NCI-H460 (cell line): ENCODE measurements at regions not wholly inside any gene's neighbourhood (a gene's known extent, or its start where the extent isn't known, plus 50 kb on each side); places are given as distances from the start of the nearest gene placed in this dataset.
A peak's percentile ranks its signal among the peaks of the same experiment; 100 is the strongest.

Source experiments
- DNase-seq: peaks from one replicate; pipeline ENCODE4 v3.0.0-alpha.2; 2016; ENCODE audit warnings: low read depth; ENCODE audit errors: extremely low read depth

DNA sequence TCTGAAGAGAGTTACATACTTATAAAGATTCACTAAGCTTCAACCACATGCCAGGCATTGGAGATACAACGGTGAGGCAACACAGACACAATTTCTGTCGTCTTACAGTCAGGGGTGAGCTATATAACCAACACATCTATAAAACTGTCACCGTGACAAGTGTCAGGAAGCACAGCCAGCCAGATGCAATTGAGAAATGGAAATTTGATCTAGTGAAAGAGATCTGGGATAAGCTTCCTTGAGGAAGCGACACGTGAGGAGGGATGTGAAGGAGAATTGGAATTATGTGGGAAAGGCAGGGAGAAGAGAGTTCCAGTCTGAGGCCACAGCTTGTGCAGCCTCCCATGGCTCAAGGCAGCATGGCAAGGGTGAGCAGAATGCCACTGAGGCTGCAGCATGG lies 50.9 kb upstream of the ZNF354B start:
- no peak for DNase-seq

DNA sequence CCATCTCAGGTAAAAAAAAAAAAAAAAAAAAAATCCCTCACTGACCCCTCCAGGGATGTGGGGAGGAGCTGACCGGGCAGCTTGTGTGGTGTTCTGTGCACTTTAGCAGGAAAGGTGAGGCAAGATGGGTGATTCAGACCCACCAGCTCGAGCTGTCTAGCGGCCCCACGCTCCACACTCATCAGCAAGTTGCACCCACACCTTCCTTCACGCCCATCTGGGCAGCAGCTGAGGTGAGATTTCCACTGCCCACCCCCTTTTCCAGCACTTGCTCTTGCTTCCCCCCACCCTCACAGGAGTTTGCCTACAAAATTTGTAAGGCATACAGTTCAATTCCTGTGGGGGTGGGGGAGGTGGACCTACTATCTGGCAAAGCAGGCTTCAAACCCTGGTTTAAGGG lies 58.7 kb upstream of the ZNF354B start:
- DNase-seq = no peak

DNA sequence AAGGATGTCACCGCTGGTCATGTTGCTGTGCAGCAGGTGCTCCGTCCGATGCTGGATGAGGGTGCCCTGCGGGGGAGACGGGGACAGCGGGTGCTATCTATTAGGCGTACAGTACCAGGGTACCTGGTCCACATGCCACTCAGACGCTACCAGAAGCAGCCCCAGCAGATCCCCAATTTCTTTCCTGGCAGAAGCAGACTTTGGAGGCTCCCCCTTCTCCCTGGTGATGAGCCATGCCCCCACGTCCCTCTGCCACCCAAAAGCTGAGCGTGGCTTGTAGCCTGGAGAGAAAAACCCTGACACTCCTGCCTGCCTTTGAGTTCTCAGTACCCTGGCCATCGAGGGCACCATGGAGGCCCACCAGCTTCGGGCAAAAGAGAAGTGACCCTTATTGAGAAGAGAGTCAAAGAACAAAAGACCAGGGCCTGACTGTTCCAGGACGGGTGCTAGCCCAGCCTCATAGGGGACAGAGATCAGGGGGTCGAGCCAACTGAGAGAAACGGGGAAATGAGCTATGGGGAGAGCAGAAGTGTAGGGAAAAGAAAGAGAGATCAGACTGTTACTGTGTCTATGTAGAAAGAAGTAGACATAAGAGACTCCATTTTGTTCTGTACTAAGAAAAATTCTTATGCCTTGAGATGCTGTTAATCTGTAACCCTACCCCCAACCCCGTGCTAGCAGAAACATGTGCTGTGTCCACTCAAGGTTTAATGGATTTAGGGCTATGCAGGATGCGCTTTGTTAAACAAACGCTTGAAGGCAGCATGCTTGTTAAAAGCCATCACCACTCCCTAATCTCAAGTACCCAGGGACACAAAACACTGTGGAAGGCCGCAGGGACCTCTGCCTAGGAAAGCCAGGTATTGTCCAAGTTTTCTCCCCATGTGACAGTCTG lies 62.0 kb upstream of the ZNF354B start:
- no peak for DNase-seq

DNA sequence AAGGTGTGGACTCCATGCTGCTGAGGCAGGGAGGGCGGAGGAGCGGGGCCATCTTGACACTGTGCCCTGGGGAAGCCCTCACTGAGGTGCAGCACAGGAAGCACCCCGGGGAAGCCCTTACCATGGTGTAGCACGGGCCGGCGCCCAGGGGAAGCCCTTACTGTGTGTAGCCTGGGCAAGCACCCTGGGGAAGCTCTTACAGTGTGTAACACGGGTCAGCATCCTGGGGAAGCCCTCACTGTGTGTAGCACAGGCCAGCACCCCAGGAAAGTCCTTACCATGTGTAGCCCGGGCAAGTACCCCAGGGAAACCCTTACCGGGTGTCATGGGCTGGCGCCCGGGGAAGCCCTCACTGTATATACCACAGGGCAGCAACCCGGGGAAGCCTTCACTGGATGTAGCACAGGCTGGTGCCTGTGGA lies 62.6 kb upstream of the ZNF354B start:
- no peak for DNase-seq

DNA sequence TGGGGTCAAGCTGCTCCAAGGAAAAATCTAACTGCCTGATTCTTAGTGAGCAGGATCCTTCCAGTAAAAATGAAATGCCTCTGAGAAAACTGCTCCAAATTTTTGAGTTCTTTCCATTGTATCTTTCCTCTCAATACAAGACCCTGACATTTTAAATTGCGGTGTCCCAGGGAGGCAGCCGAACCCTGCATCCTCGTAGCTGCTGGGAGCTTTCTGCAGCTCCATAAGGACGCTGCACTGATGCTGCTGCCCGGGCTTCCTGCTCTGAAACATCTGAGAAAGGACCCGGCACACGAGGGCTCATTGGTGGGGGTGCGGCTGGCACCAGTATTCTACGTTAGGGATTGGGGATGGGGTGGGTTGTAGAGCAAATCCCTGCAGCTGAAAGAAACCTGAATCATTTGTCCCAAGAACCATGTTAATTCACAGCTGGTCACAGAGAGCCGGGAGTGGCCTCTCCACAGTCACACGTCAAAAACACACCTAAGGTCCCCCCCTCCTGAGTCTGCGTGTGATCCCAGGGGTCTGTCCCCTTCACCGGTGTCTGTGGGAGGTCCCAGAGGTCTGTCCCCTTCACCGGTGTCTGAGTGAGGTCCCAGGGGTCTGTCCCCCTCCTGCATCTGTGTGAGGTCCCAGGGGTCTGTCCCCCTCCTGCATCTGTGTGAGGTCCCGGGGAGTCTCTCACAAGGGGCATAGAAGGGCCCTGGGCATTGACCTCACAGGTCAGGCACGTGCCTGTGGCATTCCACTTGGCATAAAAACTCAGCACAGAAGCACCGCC lies 63.4 kb upstream of the ZNF354B start:
- no peak for DNase-seq

DNA sequence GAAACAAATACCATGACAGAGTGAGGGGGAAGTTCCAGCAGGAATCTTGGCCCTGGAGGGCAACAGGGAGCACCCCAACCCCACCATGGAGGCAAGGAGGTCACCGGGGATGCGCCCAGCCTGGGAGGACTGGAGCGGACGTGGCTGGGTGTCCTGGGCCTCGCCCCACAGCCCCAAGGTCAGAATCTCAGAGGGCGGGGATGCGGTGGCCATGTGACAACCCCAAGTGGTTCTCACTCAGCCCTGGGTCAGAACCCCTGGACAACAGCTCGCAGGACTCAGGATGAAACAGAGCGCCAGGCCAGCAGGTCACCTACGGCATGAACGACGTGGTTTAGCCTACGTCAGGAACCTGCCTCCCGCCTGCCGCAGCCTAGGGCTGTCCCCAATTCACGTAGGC lies 64.0 kb upstream of the ZNF354A start:
- no peak for DNase-seq

DNA sequence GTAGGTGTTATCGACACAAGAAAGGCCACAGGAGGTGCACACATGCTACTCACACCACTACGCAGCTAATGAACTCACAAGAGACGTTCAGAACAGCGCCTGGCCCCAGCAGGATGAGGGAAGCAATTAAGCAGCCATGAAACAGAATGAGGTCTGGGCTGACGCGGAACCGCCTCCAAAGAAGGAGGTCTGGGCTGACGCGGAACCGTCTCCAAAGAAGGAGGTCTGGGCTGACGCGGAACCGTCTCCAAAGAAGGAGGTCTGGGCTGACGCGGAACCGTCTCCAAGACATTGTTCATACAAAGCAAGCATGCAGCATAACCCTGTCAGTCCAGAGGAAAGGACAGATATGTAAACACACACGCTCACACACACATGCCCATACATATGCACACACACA lies 63.2 kb upstream of the ZNF354A start:
- no peak for DNase-seq

DNA sequence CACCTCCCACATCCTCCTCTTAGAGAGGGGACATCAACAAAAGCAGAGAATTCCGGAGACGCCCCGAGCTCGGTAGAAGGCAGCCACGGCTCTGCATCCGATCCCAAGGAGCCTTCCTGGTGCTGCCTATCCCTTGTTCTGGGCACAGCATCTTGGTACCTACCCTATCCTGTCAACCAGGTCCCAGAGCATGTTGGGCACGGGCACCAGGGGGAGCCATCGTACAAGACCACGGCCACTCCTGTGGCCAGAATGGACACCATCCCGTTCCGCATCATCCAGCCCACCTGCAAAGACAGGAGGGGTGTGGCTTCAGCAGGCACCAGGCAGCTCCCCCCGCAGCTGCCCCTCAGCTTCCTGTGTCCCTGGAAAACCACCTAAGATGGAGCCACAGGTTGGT lies 62.7 kb upstream of the ZNF354A start:
- no peak for DNase-seq

DNA sequence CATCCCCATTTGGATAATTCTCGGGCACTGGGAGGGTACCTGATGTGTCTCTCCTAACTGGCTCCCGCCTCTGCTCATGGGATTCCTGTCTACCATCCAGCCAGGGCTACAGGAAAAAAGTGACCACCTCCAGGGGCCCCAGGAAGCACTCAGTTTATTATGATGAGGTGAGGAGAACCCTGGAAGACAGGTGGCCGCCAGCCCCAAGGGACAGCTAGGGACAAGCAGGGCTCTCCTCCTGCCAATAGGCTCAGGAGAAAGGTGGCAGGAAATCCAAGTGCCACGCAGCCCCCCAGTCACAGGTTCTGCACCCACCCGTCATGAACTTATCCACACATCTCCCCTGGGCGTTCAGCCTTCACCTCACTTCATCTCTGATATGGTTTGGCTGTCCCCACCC lies 61.5 kb upstream of the ZNF354A start:
- no peak for DNase-seq

DNA sequence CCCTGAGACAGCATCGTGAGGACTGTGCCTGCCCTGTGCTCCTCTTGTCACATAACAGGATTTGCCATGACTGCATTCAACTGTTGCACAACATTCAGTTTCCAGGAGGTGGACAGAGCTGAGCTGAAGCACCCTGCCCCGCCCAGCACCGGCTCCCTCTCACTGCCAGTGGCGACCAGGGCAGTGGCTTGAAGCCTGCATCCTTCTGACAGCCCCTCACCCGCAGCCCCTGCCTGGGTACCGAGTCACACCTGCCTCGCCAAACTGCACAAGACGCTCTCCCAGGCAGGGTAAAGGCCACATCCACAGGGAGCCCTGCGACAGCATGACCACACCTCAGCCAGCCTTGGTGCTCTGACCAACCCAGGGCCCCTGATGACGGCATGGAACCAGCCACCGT lies 59.9 kb upstream of the ZNF354A start:
- DNase-seq = no peak

DNA sequence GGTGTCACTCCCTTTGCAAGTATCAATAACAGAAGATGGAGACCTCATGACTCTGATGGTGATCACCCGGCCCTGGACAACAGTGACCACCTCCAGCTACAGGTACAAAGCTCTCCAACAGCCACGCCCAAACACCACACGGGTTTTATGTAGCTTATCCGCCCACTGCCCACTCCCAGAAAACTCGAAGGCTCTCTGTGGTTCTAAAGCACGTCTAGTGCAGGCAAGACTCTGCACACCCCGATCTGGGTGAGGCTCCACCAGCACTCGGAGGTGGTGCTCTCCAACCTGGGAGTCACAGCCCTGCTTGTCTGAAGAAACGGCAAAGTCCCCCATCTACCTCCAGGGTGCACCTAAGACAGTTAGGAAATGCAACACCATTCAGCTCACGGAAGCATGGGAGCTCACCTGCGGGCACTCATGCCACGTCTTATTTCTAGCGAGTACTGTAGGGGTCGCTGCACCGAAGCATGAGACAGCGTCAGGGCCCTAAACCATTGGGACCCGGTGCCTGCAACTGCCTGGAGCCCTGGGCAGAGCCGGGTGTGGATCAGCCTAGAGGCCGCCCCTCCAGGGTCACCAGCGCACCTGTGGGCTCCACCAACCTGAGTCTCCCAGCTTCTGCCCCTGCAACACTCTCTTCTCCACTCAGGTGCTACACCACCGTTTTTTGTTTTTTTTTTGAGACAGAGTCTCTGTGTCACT lies 58.1 kb upstream of the ZNF354A start:
- DNase-seq = no peak

DNA sequence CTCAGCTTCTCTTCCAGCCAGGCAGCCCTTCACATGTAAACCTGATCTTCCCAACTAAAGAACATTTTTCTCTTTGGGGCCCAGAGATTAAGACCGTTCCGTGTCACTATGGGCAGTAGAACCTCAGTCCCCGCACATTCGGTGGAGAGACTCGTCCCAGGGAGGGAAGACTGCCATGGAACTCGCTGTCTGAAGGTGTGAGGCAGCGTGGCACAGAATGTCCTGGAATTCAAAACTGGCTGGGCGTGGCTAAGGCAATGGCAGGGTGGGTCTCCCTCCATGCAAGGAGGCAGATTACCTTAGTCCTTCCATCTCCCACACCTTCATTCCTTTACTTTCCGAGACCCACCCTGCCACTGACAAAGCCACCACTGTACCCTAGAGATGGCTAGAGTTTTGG lies 57.4 kb upstream of the ZNF354A start:
- DNase-seq = no peak

DNA sequence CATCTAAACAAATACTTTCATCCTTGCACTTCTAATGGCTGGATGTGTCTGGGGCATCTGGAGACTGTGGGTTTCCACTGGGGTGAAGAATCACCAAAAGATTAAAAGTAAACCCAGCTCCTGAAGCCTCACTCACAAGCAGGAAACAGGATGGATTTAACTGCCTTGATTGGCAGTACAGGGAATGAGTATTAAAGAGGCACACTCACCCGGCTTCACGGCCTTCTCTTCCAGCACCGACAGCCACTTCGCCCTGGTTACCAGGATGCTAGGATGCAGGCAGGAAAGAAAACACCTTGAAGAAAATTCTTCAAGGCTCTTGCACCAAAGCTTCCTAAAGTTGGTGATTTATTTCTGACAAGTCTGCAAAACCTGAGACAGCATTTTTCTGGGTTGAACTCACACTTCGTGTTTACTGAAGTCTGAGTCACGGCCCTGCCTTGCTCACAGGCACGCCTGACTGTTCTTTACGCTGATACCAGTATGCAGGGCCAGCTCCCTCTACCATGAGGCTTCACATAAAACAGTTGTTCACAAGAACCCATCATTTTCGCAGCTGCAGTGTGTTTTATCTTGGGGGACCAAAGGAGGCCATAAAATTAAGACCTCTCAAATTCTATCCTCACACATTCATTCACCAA lies 56.5 kb upstream of the ZNF354A start:
- peak; percentile 73 for DNase-seq

DNA sequence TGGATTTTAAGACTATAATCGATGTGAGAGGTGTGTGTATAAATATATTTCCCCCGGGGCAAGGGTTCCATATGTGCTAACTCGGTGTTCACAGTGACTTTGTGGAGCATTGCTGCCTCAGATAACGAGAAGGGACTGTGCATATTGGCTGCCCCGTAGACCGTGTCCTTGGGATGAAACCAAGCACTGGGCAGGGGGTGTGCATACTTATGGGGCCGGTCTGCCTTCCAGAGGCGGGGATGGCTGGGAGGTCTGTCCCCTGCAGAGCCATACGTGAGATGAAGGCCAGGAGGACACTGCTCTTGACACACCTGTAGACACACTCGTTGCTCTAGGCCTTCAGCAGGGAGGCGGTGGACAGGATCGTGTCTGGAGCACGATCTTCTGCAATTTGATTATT lies 56.0 kb upstream of the ZNF354A start:
- DNase-seq = no peak

DNA sequence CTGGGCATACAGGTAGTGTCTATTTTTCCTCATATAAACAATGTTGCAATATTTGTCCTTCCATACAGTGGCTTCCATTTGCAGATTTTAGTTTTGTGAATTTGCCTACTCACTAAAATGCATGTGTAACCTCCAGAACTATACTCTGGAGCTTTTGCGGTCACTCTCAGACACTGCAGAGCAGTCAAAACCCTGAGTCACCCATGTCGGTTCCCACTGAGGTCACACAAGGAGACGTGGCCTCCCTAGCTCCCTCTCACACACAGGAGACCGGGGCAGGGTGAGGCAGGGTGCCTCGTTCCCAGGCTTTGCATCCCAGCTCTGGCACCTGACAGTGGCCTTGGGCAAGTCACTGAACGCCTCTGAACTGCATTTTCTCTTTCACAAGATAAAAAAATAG lies 55.5 kb upstream of the ZNF354A start:
- no peak for DNase-seq

DNA sequence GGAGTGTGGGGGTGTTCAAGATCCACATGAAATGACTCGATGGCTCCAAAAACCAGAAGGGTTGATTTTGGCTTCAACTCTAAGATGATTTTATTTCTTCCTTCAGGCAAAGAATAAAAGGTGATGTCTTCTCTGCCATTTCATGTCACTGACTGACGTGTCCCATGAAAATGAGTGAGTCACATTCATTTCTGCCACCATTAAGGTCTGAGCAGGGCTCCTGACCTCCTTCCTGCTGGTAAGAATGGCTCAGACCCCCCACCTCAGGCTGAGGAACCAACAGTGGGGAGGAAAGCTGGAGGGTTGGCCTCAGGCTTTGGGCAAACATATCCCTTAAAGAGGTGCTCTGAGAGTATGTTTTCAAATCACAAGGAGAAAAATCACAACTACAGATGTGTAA lies 53.9 kb upstream of the ZNF354A start:
- no peak for DNase-seq

DNA sequence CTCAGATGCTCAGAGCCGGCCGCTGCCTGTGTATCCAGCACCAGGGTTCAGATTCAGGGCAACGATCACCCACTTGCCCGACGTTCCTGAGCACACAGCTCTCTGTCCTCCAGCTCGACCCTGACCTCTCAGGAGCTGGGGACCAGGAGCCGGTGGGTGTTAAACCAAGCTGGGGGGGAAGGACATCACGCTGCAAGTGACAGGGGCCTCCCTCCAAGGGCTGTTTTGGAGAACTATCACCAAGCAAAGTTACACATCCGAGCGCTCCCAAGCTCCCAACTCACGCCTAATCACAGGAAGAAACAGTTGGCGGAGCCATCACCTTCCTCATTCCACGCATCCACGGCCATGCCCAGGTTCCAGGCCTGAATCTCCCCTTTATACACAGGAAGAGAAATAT lies 51.5 kb upstream of the ZNF354A start:
- no peak for DNase-seq

DNA sequence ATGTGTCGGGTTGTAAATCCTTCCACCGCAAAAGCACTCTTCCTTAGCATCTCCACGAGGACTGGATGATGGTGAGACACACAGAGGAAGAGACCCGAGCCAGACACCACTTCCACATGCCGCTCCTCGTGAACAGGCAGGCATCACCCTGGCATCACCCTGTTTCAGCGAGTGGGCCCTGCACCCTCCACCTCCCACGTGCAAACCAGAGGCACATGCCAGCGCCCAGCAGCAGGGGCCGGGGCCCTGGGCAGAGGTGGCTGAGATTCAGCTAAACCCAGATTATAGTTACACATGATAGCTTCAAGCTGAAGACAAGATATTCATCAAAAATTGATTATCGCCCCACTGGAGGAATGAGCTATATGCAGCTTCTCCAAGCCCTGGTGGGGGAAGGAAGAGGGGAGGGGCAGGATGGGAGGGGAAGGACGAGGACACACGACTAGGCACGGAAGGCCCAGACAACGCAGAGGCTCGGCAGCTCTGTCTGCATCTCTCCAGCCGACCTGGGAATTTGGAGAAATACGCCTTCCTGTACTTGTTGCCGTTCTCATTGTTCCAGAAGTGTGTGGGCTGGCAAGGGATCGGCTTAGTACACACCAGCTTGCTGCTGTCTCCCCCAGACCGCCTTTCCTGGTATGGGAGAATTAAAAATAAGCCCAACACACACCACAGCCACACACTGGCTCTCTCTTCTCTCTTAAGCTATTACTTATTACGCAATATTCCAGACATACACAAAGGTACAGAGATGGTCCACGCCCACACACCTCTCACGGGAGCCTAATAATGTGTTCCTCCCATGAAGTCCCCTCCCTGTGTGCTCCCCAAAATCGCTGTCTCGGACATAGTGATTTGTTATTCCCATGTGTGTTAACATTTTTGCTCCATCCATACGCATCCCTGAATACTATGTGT lies 50.4 kb upstream of the ZNF354A start:
- no peak for DNase-seq
